IMR-90 (cell line): ENCODE measurements at regions not wholly inside any gene's neighbourhood (a gene's known extent, or its start where the extent isn't known, plus 50 kb on each side); places are given as distances from the start of the nearest gene placed in this dataset.

ENCODE experiments used
- CTCF ChIP-seq: conservative IDR thresholded peaks from 2 replicates; pipeline ENCODE4 v1.5.1; 2012; ENCODE audit warnings: mild to moderate bottlenecking, low read depth, low read length, improper control_type of control experiment
- NFE2L2 ChIP-seq: fragments of 150-350 bp; IDR thresholded peaks from 2 replicates; pipeline ENCODE4 v1.6.1; 2016; ENCODE audit warnings: low read depth, mild to moderate bottlenecking, low read length
- POLR2A ChIP-seq: IDR thresholded peaks from 2 replicates; pipeline ENCODE4 v1.6.1; 2012; ENCODE audit warnings: mild to moderate bottlenecking, low read depth, low read length
- SMC3 ChIP-seq: fragments of 150-350 bp; IDR thresholded peaks from 2 replicates; pipeline ENCODE4 v1.6.1; 2016; ENCODE audit warnings: low read depth, mild to moderate bottlenecking, antibody characterized with exemption, low read length, moderate library complexity
- USF2 ChIP-seq: fragments of 150-350 bp; IDR thresholded peaks from 2 replicates; pipeline ENCODE4 v1.6.1; 2017; ENCODE audit warnings: mild to moderate bottlenecking, antibody characterized with exemption, low read length, low read depth

GRCh38 chr14:48390346-48390745 is 714.9 kb upstream of the MDGA2 start:
- TF ChIP-seq POLR2A (no peak), USF2 (no peak), NFE2L2 (no peak), SMC3 (no peak), CTCF (no peak)
